H1 (cell line): ENCODE measurements at regions not wholly inside any gene's neighbourhood (a gene's known extent, or its start where the extent isn't known, plus 50 kb on each side); places are given as distances from the start of the nearest gene placed in this dataset.
A peak's percentile ranks its signal among the peaks of the same experiment; 100 is the strongest.

Source experiments
- CHD7 ChIP-seq: fragments of 300-600 bp; sonication (generic); IDR thresholded peaks from 2 replicates; pipeline ENCODE4 v1.7.1; 2012; ENCODE audit warnings: low read length, moderate library complexity, mild to moderate bottlenecking, inconsistent platforms; ENCODE audit not compliant: insufficient replicate concordance
- POLR2A ChIP-seq, 2 experiments: IDR thresholded peaks; 1 replicate in 1 of 2; 2 replicates in 1 of 2; pipeline ENCODE4 v1.6.1; 2011; ENCODE audit warnings: low read depth in 2 of 2, low read length in 2 of 2, mild to moderate bottlenecking in 2 of 2; ENCODE audit errors: control extremely low read depth in 1 of 2

- peak; percentile 72 for TF ChIP-seq CHD7
- no peak for TF ChIP-seq POLR2A (IDR thresholded peaks at IDR 0.05; ENCODE audit: control extremely low read depth in 1 of 2, low read depth in 2 of 2, low read length in 2 of 2)
Observed at GRCh38 chr2:156800065-156800653, 364.0 kb downstream of the GPD2 start (continued).
